ENCODE measurements at regions not wholly inside any gene's neighbourhood (a gene's known extent, or its start where the extent isn't known, plus 50 kb on each side); places are given as distances from the start of the nearest gene placed in this dataset.

GRCh38 chr2:729376-729861, 52.2 kb upstream of the TMEM18 start:
- H3K4me3 ChIP-seq = no peak overlapping the region
- no peaks in the 10 kb centered on the region for H4K20me1 ChIP-seq (ENCODE audit: insufficient read depth)
- no peaks in the 10 kb centered on the region for H3K36me3 ChIP-seq (ENCODE audit: low read depth)
- BruUV-seq (replicated peaks) = no TSS peak
- H3K9me3 ChIP-seq (ENCODE audit: insufficient read depth, low read depth) = no peaks in the 10 kb centered on the region
- H3K27ac ChIP-seq = no peak overlapping the region
- intact Hi-C loops (cut with micrococcal nuclease; ENCODE audit: unreplicated experiment) = no loop called here
- H2AFZ ChIP-seq = no peak overlapping the region
- peaks cover 60% of the 10 kb centered on the region for H3K27me3 ChIP-seq (ENCODE audit: insufficient read depth, low read depth)
- H3K9me2 ChIP-seq (ENCODE audit: insufficient read depth) = no peaks in the 10 kb centered on the region
- no peak overlapping the region for H3K4me2 ChIP-seq
- no peaks in the 10 kb centered on the region for H3K4me1 ChIP-seq (replicated peaks; ENCODE audit: insufficient read depth)
- no peaks in the 10 kb centered on the region for H3F3A ChIP-seq (ENCODE audit: insufficient read depth, low read depth)
- no peaks in the 10 kb centered on the region for H3K79me2 ChIP-seq (ENCODE audit: low read depth)
- no peak for DNase-seq
- ChIA-PET CTCF (no interaction called here), POLR2A (ENCODE audit: unreplicated experiment) (no interaction called here)
- no peak for TF ChIP-seq EZH2 (IDR thresholded peaks at IDR 0.05; ENCODE audit: low read depth)
- no peak for TF ChIP-seq CTCF (conservative IDR thresholded peaks at IDR 0.05)

GRCh38 chr2:728165-728564, 51.0 kb upstream of the TMEM18 start:
- TF ChIP-seq CTCF (conservative IDR thresholded peaks at IDR 0.05) = no peak
- TF ChIP-seq EZH2 (IDR thresholded peaks at IDR 0.05; ENCODE audit: low read depth) = no peak
- Histone ChIP-seq H3K27me3 (ENCODE audit: insufficient read depth, low read depth) (peaks cover 68% of the 10 kb centered on the region), H3K4me2 (no peak overlapping the region), H3K4me1 (replicated peaks; ENCODE audit: insufficient read depth) (no peaks in the 10 kb centered on the region), H3F3A (ENCODE audit: insufficient read depth, low read depth) (no peaks in the 10 kb centered on the region), H3K27ac (no peak overlapping the region), H2AFZ (no peak overlapping the region), H3K36me3 (ENCODE audit: low read depth) (no peaks in the 10 kb centered on the region), H3K9me2 (ENCODE audit: insufficient read depth) (no peaks in the 10 kb centered on the region), H3K79me2 (ENCODE audit: low read depth) (no peaks in the 10 kb centered on the region), H3K4me3 (no peak overlapping the region), H4K20me1 (ENCODE audit: insufficient read depth) (no peaks in the 10 kb centered on the region), H3K9me3 (ENCODE audit: insufficient read depth, low read depth) (no peaks in the 10 kb centered on the region)
- no TSS peak for BruUV-seq (replicated peaks)
- ChIA-PET POLR2A (ENCODE audit: unreplicated experiment) (no interaction called here), CTCF (no interaction called here)
- DNase-seq = no peak
- intact Hi-C loops (cut with micrococcal nuclease; ENCODE audit: unreplicated experiment) = no loop called here

- H2AFZ ChIP-seq = no peak overlapping the region
- H3K4me3 ChIP-seq = no peak overlapping the region
- no peaks in the 10 kb centered on the region for H3K4me1 ChIP-seq (replicated peaks; ENCODE audit: insufficient read depth)
- H3K36me3 ChIP-seq (ENCODE audit: low read depth) = no peaks in the 10 kb centered on the region
- no TSS peak for BruUV-seq (replicated peaks)
- H3K27me3 ChIP-seq (ENCODE audit: insufficient read depth, low read depth) = peaks cover 76% of the 10 kb centered on the region
- no peaks in the 10 kb centered on the region for H3K79me2 ChIP-seq (ENCODE audit: low read depth)
- intact Hi-C loops (cut with micrococcal nuclease; ENCODE audit: unreplicated experiment) = no loop called here
- no peak overlapping the region for H3K27ac ChIP-seq
- no peak overlapping the region for H3K4me2 ChIP-seq
- no peak for TF ChIP-seq CTCF (conservative IDR thresholded peaks at IDR 0.05)
- CTCF ChIA-PET = no interaction called here
- no peaks in the 10 kb centered on the region for H3F3A ChIP-seq (ENCODE audit: insufficient read depth, low read depth)
- H4K20me1 ChIP-seq (ENCODE audit: insufficient read depth) = no peaks in the 10 kb centered on the region
- no peaks in the 10 kb centered on the region for H3K9me3 ChIP-seq (ENCODE audit: insufficient read depth, low read depth)
- DNase-seq = no peak
- POLR2A ChIA-PET (ENCODE audit: unreplicated experiment) = no interaction called here
- no peaks in the 10 kb centered on the region for H3K9me2 ChIP-seq (ENCODE audit: insufficient read depth)
Measured at GRCh38 chr2:727071-727470, 49.9 kb upstream of the TMEM18 start.
